Suppressor macrophage (primary cell): ENCODE measurements at regions not wholly inside any gene's neighbourhood (a gene's known extent, or its start where the extent isn't known, plus 50 kb on each side); places are given as distances from the start of the nearest gene placed in this dataset.

Source experiments
- DNase-seq, 4 experiments: peaks; one replicate each; pipeline ENCODE4 v3.0.0-alpha.2; 2020 to 2022

- peak; percentile 10 to 39 (median 23) for DNase-seq
Measured at GRCh38 chrX:9087271-9088040, 53.5 kb upstream of the FAM9B start.

- peak; percentile 8 to 55 (median 38) for DNase-seq
Measured at GRCh38 chrX:9088896-9089295, 55.0 kb upstream of the FAM9B start.

GRCh38 chrX:9090766-9091165 is 56.8 kb upstream of the FAM9B start:
- peak in 2 of 4 experiments; percentile 4 to 5 for DNase-seq

GRCh38 chrX:9091258-9091657 is 57.3 kb upstream of the FAM9B start:
- DNase-seq: peak; percentile 26 to 61 (median 60)

- no peak for DNase-seq
Measured at GRCh38 chrX:9102956-9103355, 69.0 kb upstream of the FAM9B start.

- DNase-seq: no peak
Measured at GRCh38 chrX:9108054-9108453, 74.1 kb upstream of the FAM9B start.

- no peak for DNase-seq
Measured at GRCh38 chrX:9110808-9111207, 76.9 kb upstream of the FAM9B start.

GRCh38 chrX:9114245-9114644 is 80.3 kb upstream of the FAM9B start:
- no peak for DNase-seq

- DNase-seq: no peak
Measured at GRCh38 chrX:9117851-9118250, 83.9 kb upstream of the FAM9B start.

- DNase-seq: peak; percentile 48 to 74 (median 61)
Measured at GRCh38 chrX:9122519-9123245, 88.8 kb upstream of the FAM9B start.

GRCh38 chrX:9127986-9128385 is 94.1 kb upstream of the FAM9B start:
- no peak for DNase-seq

GRCh38 chrX:9130031-9130430 is 96.1 kb upstream of the FAM9B start:
- DNase-seq: peak in 1 of 4 experiments; percentile 4

GRCh38 chrX:9131066-9131465 is 97.1 kb upstream of the FAM9B start:
- peak in 3 of 4 experiments; percentile 7 to 47 (median 15) for DNase-seq

- DNase-seq: no peak
Measured at GRCh38 chrX:9132036-9132638, 98.2 kb upstream of the FAM9B start.

GRCh38 chrX:9133426-9133825 is 99.5 kb upstream of the FAM9B start:
- DNase-seq: peak in 3 of 4 experiments; percentile 9 to 41 (median 37)

GRCh38 chrX:9134366-9134765 is 100.4 kb upstream of the FAM9B start:
- DNase-seq: no peak

- peak in 1 of 4 experiments; percentile 15 for DNase-seq
Measured at GRCh38 chrX:9135901-9136510, 102.1 kb upstream of the FAM9B start.

GRCh38 chrX:9137152-9137551 is 103.2 kb upstream of the FAM9B start:
- no peak for DNase-seq

GRCh38 chrX:9141496-9141895 is 107.6 kb upstream of the FAM9B start:
- no peak for DNase-seq

GRCh38 chrX:9144701-9145241 is 110.8 kb upstream of the FAM9B start:
- DNase-seq: peak; percentile 31 to 76 (median 67)

- DNase-seq: no peak
Measured at GRCh38 chrX:9146657-9147056, 112.7 kb upstream of the FAM9B start.

- no peak for DNase-seq
Measured at GRCh38 chrX:9147086-9147485, 113.2 kb upstream of the FAM9B start.

- no peak for DNase-seq
Measured at GRCh38 chrX:9147726-9148125, 113.8 kb upstream of the FAM9B start.
